K562 (cell line): ENCODE measurements at regions not wholly inside any gene's neighbourhood (a gene's known extent, or its start where the extent isn't known, plus 50 kb on each side); places are given as distances from the start of the nearest gene placed in this dataset.

ENCODE experiments used
- BMI1 ChIP-seq: fragments of 150-350 bp; IDR thresholded peaks from 2 replicates; pipeline ENCODE4 v1.6.1; 2014; ENCODE audit warnings: low read length
- CBX8 ChIP-seq: fragments of 200-600 bp; sonication (generic); IDR thresholded peaks from 2 replicates; pipeline ENCODE4 v1.6.1; 2012; ENCODE audit warnings: borderline replicate concordance, mixed run types, low read depth, mild to moderate bottlenecking, moderate library complexity, mixed read lengths, low read length, control low read depth, inconsistent platforms; ENCODE audit not compliant: poor library complexity, severe bottlenecking; ENCODE audit errors: extremely low read depth
- CREB3 ChIP-seq: fragments of 450-650 bp; conservative IDR thresholded peaks from 2 replicates; pipeline ENCODE4 v1.6.1; 2016; ENCODE audit warnings: missing genetic modification characterization, low read depth, mild to moderate bottlenecking, missing compliant biosample characterization, moderate library complexity
- ELK3 ChIP-seq: fragments of 450-650 bp; formaldehyde crosslinking; IDR thresholded peaks from 2 replicates; pipeline ENCODE4 v1.4.0; 2020; ENCODE audit warnings: mild to moderate bottlenecking
- EP300 ChIP-seq: IDR thresholded peaks from 2 replicates; pipeline ENCODE4 v1.6.1; 2012; ENCODE audit warnings: low read length, improper control_type of control experiment
- FOXM1 ChIP-seq, 2 experiments: fragments of 450-650 bp in 1 of 2; sonication (generic) in 1 of 2; formaldehyde crosslinking in 1 of 2; IDR thresholded peaks; 2 replicates each; pipeline versions ENCODE4 v1.6.1 to v1.9.0; 2017 to 2022; ENCODE audit warnings: low read depth in 2 of 2, mild to moderate bottlenecking in 2 of 2, missing genetic modification reagents in 1 of 2, moderate library complexity in 1 of 2
- KLF16 ChIP-seq: IDR thresholded peaks from 2 replicates; pipeline ENCODE4 v1.6.1; 2016; ENCODE audit warnings: antibody characterized with exemption
- PRPF4 ChIP-seq: fragments of 200-400 bp; formaldehyde crosslinking; IDR thresholded peaks from one replicate; pipeline ENCODE4 v1.6.1; 2017; ENCODE audit warnings: low read length, low read depth, mild to moderate bottlenecking; ENCODE audit not compliant: insufficient read depth, poor library complexity, severe bottlenecking
- TCF3 ChIP-seq: sonication (generic); formaldehyde crosslinking; IDR thresholded peaks from 2 replicates; pipeline ENCODE4 v1.4.0; 2020; ENCODE audit warnings: mild to moderate bottlenecking, missing genetic modification reagents
- TGIF2 ChIP-seq: sonication (generic); formaldehyde crosslinking; IDR thresholded peaks from 2 replicates; pipeline ENCODE4 v1.8.1; 2022; ENCODE audit warnings: mild to moderate bottlenecking, missing genetic modification reagents, moderate library complexity
- ZNF282 ChIP-seq: sonication (generic); formaldehyde crosslinking; IDR thresholded peaks from 2 replicates; pipeline ENCODE4 v1.8.1; 2023; ENCODE audit warnings: missing genetic modification reagents
- ZNF354B ChIP-seq: fragments of 250-450 bp; sonication (Bioruptor Pico); IDR thresholded peaks from 2 replicates; pipeline ENCODE4 v1.4.0; 2020
- ZNF589 ChIP-seq: fragments of 200-800 bp; sonication (Bioruptor generic); IDR thresholded peaks from 2 replicates; pipeline ENCODE4 v1.6.1; 2016; ENCODE audit warnings: low read depth, missing genetic modification characterization, missing compliant biosample characterization
- TF ChIP-seq, protein P1 (sequence below): IDR thresholded peaks from 2 replicates; pipeline ENCODE4 v1.6.1; 2011; ENCODE audit not compliant: insufficient read length; ENCODE audit errors: extremely low read depth
- TF ChIP-seq, protein P2 (sequence below): fragments of 450-650 bp; IDR thresholded peaks from 2 replicates; pipeline ENCODE4 v1.6.1; 2017; ENCODE audit warnings: antibody characterized with exemption
- TF ChIP-seq, protein P3 (sequence below): sonication (generic); formaldehyde crosslinking; IDR thresholded peaks from 2 replicates; pipeline ENCODE4 v1.8.1; 2022; ENCODE audit warnings: missing genetic modification reagents
- TF ChIP-seq, protein P4 (sequence below): conservative IDR thresholded peaks from 2 replicates; pipeline ENCODE4 v1.6.1; 2011; ENCODE audit warnings: low read depth, mild to moderate bottlenecking, low read length; ENCODE audit not compliant: control insufficient read depth
- TF ChIP-seq, protein P5 (sequence below): sonication (generic); IDR thresholded peaks from 2 replicates; pipeline ENCODE4 v1.6.1; 2016

DNA sequence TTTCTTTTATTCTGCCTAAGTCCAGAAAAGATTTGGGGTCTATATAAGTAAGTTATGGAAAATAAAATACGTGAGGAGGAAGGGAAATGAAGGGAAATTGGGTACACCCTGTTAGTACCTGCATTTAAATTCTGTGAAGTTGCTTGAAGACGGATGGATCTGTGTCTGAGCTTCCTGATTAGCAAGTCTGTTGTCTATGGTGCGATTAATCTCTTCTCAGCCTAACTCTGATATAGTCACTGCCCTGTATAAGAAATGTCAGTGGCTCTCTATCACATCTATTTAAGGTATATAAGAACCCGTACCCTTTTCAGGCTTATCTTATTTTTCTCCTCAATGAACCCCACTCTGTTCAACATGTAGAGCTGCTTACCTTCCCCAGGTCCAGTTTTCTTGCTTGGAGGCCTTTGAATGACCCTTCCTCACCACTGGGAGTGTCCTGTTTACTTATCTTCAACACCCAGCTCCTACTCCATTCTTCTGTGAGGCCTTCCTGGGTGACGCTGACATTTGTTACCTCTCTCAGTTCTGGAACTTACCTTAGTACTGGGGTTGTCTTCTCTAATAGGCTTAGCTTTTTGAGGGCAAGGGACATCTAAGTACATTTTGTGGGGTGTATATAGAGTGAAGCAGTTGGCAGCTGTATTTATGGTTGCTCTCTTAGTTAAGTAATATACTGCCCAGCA is 149.6 kb upstream of the PRPS1L1 start (continued):
- TF ChIP-seq ZNF354B (CRISPR knock-in tag) = no peak
- TF ChIP-seq, protein P1, sequence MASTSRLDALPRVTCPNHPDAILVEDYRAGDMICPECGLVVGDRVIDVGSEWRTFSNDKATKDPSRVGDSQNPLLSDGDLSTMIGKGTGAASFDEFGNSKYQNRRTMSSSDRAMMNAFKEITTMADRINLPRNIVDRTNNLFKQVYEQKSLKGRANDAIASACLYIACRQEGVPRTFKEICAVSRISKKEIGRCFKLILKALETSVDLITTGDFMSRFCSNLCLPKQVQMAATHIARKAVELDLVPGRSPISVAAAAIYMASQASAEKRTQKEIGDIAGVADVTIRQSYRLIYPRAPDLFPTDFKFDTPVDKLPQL = no peak
- TF ChIP-seq CBX8 = no peak
- TF ChIP-seq CREB3 (tag) = no peak
- TF ChIP-seq TCF3 = peak; percentile 82
- no peak for TF ChIP-seq ELK3 (CRISPR knock-in tag)
- TF ChIP-seq, protein P2, sequence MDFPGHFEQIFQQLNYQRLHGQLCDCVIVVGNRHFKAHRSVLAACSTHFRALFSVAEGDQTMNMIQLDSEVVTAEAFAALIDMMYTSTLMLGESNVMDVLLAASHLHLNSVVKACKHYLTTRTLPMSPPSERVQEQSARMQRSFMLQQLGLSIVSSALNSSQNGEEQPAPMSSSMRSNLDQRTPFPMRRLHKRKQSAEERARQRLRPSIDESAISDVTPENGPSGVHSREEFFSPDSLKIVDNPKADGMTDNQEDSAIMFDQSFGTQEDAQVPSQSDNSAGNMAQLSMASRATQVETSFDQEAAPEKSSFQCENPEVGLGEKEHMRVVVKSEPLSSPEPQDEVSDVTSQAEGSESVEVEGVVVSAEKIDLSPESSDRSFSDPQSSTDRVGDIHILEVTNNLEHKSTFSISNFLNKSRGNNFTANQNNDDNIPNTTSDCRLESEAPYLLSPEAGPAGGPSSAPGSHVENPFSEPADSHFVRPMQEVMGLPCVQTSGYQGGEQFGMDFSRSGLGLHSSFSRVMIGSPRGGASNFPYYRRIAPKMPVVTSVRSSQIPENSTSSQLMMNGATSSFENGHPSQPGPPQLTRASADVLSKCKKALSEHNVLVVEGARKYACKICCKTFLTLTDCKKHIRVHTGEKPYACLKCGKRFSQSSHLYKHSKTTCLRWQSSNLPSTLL = no peak
- TF ChIP-seq, protein P3, sequence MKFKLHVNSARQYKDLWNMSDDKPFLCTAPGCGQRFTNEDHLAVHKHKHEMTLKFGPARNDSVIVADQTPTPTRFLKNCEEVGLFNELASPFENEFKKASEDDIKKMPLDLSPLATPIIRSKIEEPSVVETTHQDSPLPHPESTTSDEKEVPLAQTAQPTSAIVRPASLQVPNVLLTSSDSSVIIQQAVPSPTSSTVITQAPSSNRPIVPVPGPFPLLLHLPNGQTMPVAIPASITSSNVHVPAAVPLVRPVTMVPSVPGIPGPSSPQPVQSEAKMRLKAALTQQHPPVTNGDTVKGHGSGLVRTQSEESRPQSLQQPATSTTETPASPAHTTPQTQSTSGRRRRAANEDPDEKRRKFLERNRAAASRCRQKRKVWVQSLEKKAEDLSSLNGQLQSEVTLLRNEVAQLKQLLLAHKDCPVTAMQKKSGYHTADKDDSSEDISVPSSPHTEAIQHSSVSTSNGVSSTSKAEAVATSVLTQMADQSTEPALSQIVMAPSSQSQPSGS (CRISPR knock-in tag) = no peak
- no peak for TF ChIP-seq TGIF2 (CRISPR knock-in tag)
- TF ChIP-seq, protein P4, sequence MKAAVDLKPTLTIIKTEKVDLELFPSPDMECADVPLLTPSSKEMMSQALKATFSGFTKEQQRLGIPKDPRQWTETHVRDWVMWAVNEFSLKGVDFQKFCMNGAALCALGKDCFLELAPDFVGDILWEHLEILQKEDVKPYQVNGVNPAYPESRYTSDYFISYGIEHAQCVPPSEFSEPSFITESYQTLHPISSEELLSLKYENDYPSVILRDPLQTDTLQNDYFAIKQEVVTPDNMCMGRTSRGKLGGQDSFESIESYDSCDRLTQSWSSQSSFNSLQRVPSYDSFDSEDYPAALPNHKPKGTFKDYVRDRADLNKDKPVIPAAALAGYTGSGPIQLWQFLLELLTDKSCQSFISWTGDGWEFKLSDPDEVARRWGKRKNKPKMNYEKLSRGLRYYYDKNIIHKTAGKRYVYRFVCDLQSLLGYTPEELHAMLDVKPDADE = no peak
- peak; percentile 77 for TF ChIP-seq EP300
- TF ChIP-seq PRPF4 = no peak
- TF ChIP-seq, protein P5, sequence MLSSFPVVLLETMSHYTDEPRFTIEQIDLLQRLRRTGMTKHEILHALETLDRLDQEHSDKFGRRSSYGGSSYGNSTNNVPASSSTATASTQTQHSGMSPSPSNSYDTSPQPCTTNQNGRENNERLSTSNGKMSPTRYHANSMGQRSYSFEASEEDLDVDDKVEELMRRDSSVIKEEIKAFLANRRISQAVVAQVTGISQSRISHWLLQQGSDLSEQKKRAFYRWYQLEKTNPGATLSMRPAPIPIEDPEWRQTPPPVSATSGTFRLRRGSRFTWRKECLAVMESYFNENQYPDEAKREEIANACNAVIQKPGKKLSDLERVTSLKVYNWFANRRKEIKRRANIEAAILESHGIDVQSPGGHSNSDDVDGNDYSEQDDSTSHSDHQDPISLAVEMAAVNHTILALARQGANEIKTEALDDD = peak; percentile 80
- TF ChIP-seq FOXM1 (IDR thresholded peaks at IDR 0.05; ENCODE audit: low read depth) = peak; percentile 20; the same call in 1 of the 2 replicates
- no peak for TF ChIP-seq FOXM1 (CRISPR knock-in tag; IDR thresholded peaks at IDR 0.05; ENCODE audit: low read depth)
- TF ChIP-seq ZNF282 = no peak
- TF ChIP-seq ZNF589 (CRISPR knock-in tag) = peak; percentile 17; the same call in 1 of the 2 replicates
- TF ChIP-seq BMI1 = no peak
- peak; percentile 9; the same call in 1 of the 2 replicates for TF ChIP-seq KLF16
